ENCODE measurements at regions not wholly inside any gene's neighbourhood (a gene's known extent, or its start where the extent isn't known, plus 50 kb on each side); places are given as distances from the start of the nearest gene placed in this dataset.

DNA sequence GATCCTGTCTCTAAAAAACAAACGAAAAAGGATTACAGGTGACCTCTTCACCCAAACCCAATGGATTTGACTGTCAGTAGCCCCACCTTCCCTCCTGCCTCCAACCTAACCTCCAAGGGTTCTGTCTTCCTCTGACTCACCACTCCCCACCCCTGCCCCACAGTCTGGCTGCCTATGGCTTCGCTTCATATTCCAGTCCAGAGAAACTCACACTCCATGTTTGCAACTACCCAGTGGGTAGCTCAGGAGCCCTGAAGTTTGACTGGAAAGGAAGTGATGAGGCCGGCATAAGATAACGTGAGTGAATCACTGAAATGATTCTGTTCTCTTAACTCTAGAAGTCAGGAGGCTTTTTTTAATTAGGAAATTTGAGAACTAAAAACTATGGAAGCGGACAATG lies 303.9 kb downstream of the FOXO1 start:
- H3K27ac Mint-ChIP-seq (ENCODE audit: unreplicated experiment): no peak overlapping the region
- no peaks in the 10 kb centered on the region for H3K36me3 Mint-ChIP-seq (ENCODE audit: unreplicated experiment)
- H3K4me3 Mint-ChIP-seq (ENCODE audit: unreplicated experiment): no peak overlapping the region
- no peaks in the 10 kb centered on the region for H3K27me3 Mint-ChIP-seq (ENCODE audit: unreplicated experiment)
- no peaks in the 10 kb centered on the region for H3K4me1 Mint-ChIP-seq (ENCODE audit: unreplicated experiment)
- H3K9me3 Mint-ChIP-seq (ENCODE audit: unreplicated experiment): no peaks in the 10 kb centered on the region
- DNase-seq (ENCODE audit: extremely low spot score, unreplicated experiment): no peak
- TF ChIP-seq, protein P1, sequence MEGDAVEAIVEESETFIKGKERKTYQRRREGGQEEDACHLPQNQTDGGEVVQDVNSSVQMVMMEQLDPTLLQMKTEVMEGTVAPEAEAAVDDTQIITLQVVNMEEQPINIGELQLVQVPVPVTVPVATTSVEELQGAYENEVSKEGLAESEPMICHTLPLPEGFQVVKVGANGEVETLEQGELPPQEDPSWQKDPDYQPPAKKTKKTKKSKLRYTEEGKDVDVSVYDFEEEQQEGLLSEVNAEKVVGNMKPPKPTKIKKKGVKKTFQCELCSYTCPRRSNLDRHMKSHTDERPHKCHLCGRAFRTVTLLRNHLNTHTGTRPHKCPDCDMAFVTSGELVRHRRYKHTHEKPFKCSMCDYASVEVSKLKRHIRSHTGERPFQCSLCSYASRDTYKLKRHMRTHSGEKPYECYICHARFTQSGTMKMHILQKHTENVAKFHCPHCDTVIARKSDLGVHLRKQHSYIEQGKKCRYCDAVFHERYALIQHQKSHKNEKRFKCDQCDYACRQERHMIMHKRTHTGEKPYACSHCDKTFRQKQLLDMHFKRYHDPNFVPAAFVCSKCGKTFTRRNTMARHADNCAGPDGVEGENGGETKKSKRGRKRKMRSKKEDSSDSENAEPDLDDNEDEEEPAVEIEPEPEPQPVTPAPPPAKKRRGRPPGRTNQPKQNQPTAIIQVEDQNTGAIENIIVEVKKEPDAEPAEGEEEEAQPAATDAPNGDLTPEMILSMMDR (IDR thresholded peaks at IDR 0.05): no peak

DNA sequence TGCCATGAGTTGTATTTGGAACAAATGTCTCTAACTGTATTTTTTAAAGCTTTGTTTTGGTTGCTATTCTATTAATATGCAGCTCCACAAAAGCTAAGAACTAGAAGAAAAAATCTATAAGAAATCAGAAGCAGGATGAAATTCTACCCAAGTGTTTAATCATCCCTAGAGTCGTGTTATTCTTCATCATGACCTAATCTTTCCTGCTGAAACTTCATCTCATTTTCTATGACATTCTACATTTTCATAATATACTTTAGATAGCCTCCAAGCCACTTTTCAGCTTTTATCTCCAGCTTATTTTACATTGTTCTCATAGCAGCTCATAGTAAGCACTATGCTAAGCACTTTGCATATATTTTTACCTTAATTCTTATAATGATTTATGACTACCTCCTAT lies 302.8 kb downstream of the FOXO1 start:
- H3K27me3 Mint-ChIP-seq (ENCODE audit: unreplicated experiment): no peaks in the 10 kb centered on the region
- H3K9me3 Mint-ChIP-seq (ENCODE audit: unreplicated experiment): no peaks in the 10 kb centered on the region

DNA sequence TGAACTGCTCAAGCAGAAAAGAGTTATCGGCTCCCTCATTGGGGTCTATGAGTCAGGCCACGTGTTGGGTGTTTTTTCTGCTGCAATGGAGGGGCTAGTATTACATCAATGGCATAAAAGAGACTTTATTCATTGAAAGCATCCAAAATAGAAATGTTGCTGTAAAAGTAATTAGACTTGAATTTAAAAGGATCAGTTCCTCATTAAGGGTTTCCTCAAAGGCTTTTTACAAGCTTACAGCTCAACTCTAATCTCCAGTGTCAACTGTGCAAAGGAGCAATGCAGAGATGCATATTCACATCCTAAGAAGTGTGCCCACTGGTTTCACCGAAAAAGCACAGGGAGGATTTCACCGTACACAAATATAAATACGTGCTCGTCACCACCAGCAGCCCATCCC lies 300.3 kb downstream of the FOXO1 start:
- no peak for DNase-seq (ENCODE audit: extremely low spot score, unreplicated experiment)
- Mint-ChIP-seq H3K27ac (ENCODE audit: unreplicated experiment) (no peak overlapping the region), H3K4me1 (ENCODE audit: unreplicated experiment) (no peaks in the 10 kb centered on the region), H3K27me3 (ENCODE audit: unreplicated experiment) (peaks cover 9% of the 10 kb centered on the region), H3K9me3 (ENCODE audit: unreplicated experiment) (no peaks in the 10 kb centered on the region), H3K36me3 (ENCODE audit: unreplicated experiment) (no peaks in the 10 kb centered on the region), H3K4me3 (ENCODE audit: unreplicated experiment) (no peak overlapping the region)
- TF ChIP-seq, protein P1 (IDR thresholded peaks at IDR 0.05): no peak

More for the DNA sequence above, 302.8 kb downstream of the FOXO1 start:
- DNase-seq (ENCODE audit: extremely low spot score, unreplicated experiment): no peak
- TF ChIP-seq, protein P1 (IDR thresholded peaks at IDR 0.05): no peak
- H3K4me1 Mint-ChIP-seq (ENCODE audit: unreplicated experiment): no peaks in the 10 kb centered on the region
- H3K4me3 Mint-ChIP-seq (ENCODE audit: unreplicated experiment): no peak overlapping the region
- no peaks in the 10 kb centered on the region for H3K36me3 Mint-ChIP-seq (ENCODE audit: unreplicated experiment)
- no peak overlapping the region for H3K27ac Mint-ChIP-seq (ENCODE audit: unreplicated experiment)

DNA sequence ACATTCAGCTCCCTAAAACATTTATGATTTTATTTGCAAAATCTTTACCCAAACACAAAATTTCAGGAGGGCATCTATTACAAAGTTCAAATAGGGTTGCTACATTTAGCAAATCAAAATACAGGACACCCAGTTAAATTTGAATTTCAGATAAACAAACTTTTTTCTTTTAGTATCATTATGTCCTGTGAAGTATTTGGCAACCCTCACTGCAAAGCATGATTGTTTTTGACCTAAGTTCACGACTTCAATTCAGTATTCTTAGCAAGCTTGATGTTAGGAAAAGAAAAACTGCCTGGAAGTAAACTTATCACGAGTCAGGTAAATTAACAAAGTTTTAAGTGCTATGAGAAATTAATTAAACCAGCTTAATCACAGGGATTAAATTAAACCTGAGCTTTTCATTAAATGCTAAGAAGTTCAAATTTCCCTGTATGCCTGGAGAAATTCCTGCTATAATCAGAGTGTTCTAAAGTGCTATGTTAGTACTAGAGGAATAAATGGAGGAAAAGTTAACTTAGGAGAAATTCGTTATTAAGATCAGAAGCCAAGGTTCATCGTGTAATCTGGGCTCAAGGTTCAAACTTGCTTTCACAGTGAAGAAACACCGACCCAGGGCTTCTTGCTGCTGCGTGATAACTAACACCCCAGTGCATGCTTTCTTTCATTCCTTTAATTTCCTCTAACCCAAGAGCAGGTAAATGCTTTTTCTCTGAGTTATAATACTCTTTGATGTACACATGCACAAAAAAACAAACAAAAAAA lies 298.1 kb downstream of the FOXO1 start:
- peaks cover 9% of the 10 kb centered on the region for H3K27me3 Mint-ChIP-seq (ENCODE audit: unreplicated experiment)
- DNase-seq (ENCODE audit: extremely low spot score, unreplicated experiment): no peak
- H3K4me3 Mint-ChIP-seq (ENCODE audit: unreplicated experiment): no peak overlapping the region
- no peaks in the 10 kb centered on the region for H3K4me1 Mint-ChIP-seq (ENCODE audit: unreplicated experiment)
- no peak overlapping the region for H3K27ac Mint-ChIP-seq (ENCODE audit: unreplicated experiment)
- H3K36me3 Mint-ChIP-seq (ENCODE audit: unreplicated experiment): no peaks in the 10 kb centered on the region
- no peaks in the 10 kb centered on the region for H3K9me3 Mint-ChIP-seq (ENCODE audit: unreplicated experiment)
- TF ChIP-seq, protein P1 (IDR thresholded peaks at IDR 0.05): no peak

DNA sequence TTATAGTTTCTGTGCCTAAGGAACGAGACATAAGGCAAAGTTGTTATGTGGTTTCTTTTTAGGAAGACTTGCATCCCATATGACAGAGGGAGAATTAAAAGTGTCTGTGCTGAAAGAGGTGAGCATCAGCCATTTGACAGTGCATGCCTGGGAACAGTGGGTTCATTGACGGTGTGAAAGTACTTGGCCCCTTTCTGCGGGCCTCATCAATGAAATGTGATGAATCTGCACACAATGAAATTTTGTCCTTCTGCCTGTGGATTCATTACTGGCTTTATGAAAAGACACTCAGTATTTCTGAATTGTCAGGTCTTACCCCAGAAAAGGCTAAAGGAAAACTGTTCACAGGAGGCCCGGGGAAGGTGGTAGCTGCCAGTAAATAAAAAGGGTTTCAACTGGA lies 295.8 kb downstream of the FOXO1 start:
- Mint-ChIP-seq H3K27ac (ENCODE audit: unreplicated experiment) (no peak overlapping the region), H3K4me3 (ENCODE audit: unreplicated experiment) (no peak overlapping the region), H3K27me3 (ENCODE audit: unreplicated experiment) (peaks cover 14% of the 10 kb centered on the region), H3K9me3 (ENCODE audit: unreplicated experiment) (no peaks in the 10 kb centered on the region), H3K4me1 (ENCODE audit: unreplicated experiment) (no peaks in the 10 kb centered on the region), H3K36me3 (ENCODE audit: unreplicated experiment) (no peaks in the 10 kb centered on the region)
- TF ChIP-seq, protein P1 (IDR thresholded peaks at IDR 0.05): no peak
- no peak for DNase-seq (ENCODE audit: extremely low spot score, unreplicated experiment)
